ENCODE measurements at regions not wholly inside any gene's neighbourhood (a gene's known extent, or its start where the extent isn't known, plus 50 kb on each side); places are given as distances from the start of the nearest gene placed in this dataset.

GRCh38 chr10:36048780-36049179 is 406.7 kb upstream of the FZD8 start:
- POLR2A ChIA-PET: no interaction called here
- Histone ChIP-seq H3K9me3 (ENCODE audit: control insufficient read depth in 1 of 2, insufficient read depth in 1 of 2, low read depth in 1 of 2, low read length in 2 of 2) (peaks cover 5 to 17% of the 10 kb centered on the region in 2 experiments; a peak in 2 of 4 replicates), H3K79me2 (ENCODE audit: insufficient read depth, low read length) (no peaks in the 10 kb centered on the region), H3K9me2 (ENCODE audit: insufficient read depth) (no peaks in the 10 kb centered on the region), H3K9ac (ENCODE audit: low read length) (no peak overlapping the region), H3K27ac (ENCODE audit: low read depth, low read length) (no peak overlapping the region), H3K27me3 (ENCODE audit: insufficient read depth, low read length) (no peaks in the 10 kb centered on the region), H3K36me3 (ENCODE audit: control insufficient read depth in 1 of 2, insufficient read depth in 2 of 2, low read length in 2 of 2) (no peaks in the 10 kb centered on the region), H3K4me3 (replicated peaks in 1 of 2; ENCODE audit: low read depth in 1 of 2, low read length in 2 of 2) (no peak overlapping the region), H3K4me2 (ENCODE audit: low read length) (no peak overlapping the region), H4K20me1 (ENCODE audit: insufficient read depth) (no peaks in the 10 kb centered on the region), H3K4me1 (ENCODE audit: control insufficient read depth in 1 of 2, insufficient read depth in 2 of 2, low read length in 2 of 2) (no peaks in the 10 kb centered on the region), H2AFZ (ENCODE audit: low read depth, low read length, poor library complexity, severe bottlenecking) (no peak overlapping the region)
- CTCF ChIA-PET: no interaction called here
- TF ChIP-seq TCF7L2 (IDR thresholded peaks at IDR 0.05; ENCODE audit: borderline replicate concordance, extremely low read depth, insufficient read depth, insufficient read length) (no peak), ELF1 (IDR thresholded peaks at IDR 0.05; ENCODE audit: borderline replicate concordance, low read depth) (no peak), POLR2A (IDR thresholded peaks at IDR 0.05; ENCODE audit: borderline replicate concordance, extremely low read depth, insufficient read depth, insufficient read length) (no peak), SRF (IDR thresholded peaks at IDR 0.05; ENCODE audit: low read depth) (no peak), SIN3A (IDR thresholded peaks at IDR 0.05; ENCODE audit: low read depth) (no peak), ZBTB33 (IDR thresholded peaks at IDR 0.05; ENCODE audit: extremely low read depth, insufficient replicate concordance, low read length) (no peak), YY1 (IDR thresholded peaks at IDR 0.05; ENCODE audit: extremely low read depth, insufficient replicate concordance, low read depth, low read length) (no peak), RAD21 (IDR thresholded peaks at IDR 0.05; ENCODE audit: low read depth) (no peak), POLR2AphosphoS5 (IDR thresholded peaks at IDR 0.05; ENCODE audit: low read depth, low read length) (no peak), JUND (IDR thresholded peaks at IDR 0.05) (no peak), ATF3 (IDR thresholded peaks at IDR 0.05) (no peak)
- no peak for DNase-seq (ENCODE audit: low read depth, low spot score)
- no peak for ATAC-seq
- RAD21 ChIA-PET (ENCODE audit: low non-redundant PET in 1 of 2, low total read pairs in 2 of 2, uncharacterized antibody in 2 of 2, unreplicated experiment in 2 of 2): no interaction called here
- no TSS peak for BruUV-seq (replicated peaks)
- intact Hi-C loops (cut with micrococcal nuclease): no loop called here
